NCI-H524 treated with DMSO at 0.1 percent for 48 hours (cell line): ENCODE measurements at regions not wholly inside any gene's neighbourhood (a gene's known extent, or its start where the extent isn't known, plus 50 kb on each side); places are given as distances from the start of the nearest gene placed in this dataset.

Experiments used
- DNase-seq: peaks from one replicate; lab custom pipeline; 2025; lab: John Stamatoyannopoulos, UW

- no peak for DNase-seq
Observed at GRCh38 chr17:79280010-79280409, 205.4 kb downstream of the ENGASE start.

GRCh38 chr17:79279320-79279719 is 204.7 kb downstream of the ENGASE start:
- no peak for DNase-seq

GRCh38 chr17:79276821-79277220 is 202.2 kb downstream of the ENGASE start:
- no peak for DNase-seq

GRCh38 chr17:79273660-79274059 is 199.0 kb downstream of the ENGASE start:
- no peak for DNase-seq

- DNase-seq = no peak
Observed at GRCh38 chr17:79272666-79273219, 198.1 kb downstream of the ENGASE start.

GRCh38 chr17:79272220-79272619 is 197.6 kb downstream of the ENGASE start:
- no peak for DNase-seq

GRCh38 chr17:79269620-79270019 is 195.0 kb downstream of the ENGASE start:
- DNase-seq = no peak

GRCh38 chr17:79263191-79263590 is 188.6 kb downstream of the ENGASE start:
- DNase-seq = no peak

- DNase-seq = no peak
Observed at GRCh38 chr17:79262624-79263023, 188.0 kb downstream of the ENGASE start.

- DNase-seq = no peak
Observed at GRCh38 chr17:79261355-79262072, 186.9 kb downstream of the ENGASE start.

- DNase-seq = no peak
Observed at GRCh38 chr17:79258843-79259242, 184.2 kb downstream of the ENGASE start.

GRCh38 chr17:79258041-79258440 is 183.4 kb downstream of the ENGASE start:
- no peak for DNase-seq

- DNase-seq = no peak
Observed at GRCh38 chr17:79255926-79256585, 181.4 kb downstream of the ENGASE start.

GRCh38 chr17:79255456-79255855 is 180.8 kb downstream of the ENGASE start:
- DNase-seq = no peak

- no peak for DNase-seq
Observed at GRCh38 chr17:79255046-79255445, 180.4 kb downstream of the ENGASE start.

- no peak for DNase-seq
Observed at GRCh38 chr17:79252886-79253285, 178.3 kb downstream of the ENGASE start.

GRCh38 chr17:79251824-79252223 is 177.2 kb downstream of the ENGASE start:
- no peak for DNase-seq

GRCh38 chr17:79249929-79250521 is 175.4 kb downstream of the ENGASE start:
- no peak for DNase-seq

GRCh38 chr17:79248843-79249493 is 174.3 kb downstream of the ENGASE start:
- no peak for DNase-seq

- DNase-seq = peak; percentile 92
Observed at GRCh38 chr17:79246225-79247190, 171.9 kb downstream of the ENGASE start.

GRCh38 chr17:79244665-79245064 is 170.0 kb downstream of the ENGASE start:
- no peak for DNase-seq
